Nephron progenitor cell (in vitro differentiated cells): ENCODE measurements at regions not wholly inside any gene's neighbourhood (a gene's known extent, or its start where the extent isn't known, plus 50 kb on each side); places are given as distances from the start of the nearest gene placed in this dataset.
A peak's percentile ranks its signal among the peaks of the same experiment; 100 is the strongest.

Experiments used
- DNase-seq: peaks from one replicate; pipeline ENCODE4 v3.0.0; 2021
- H3K27ac Mint-ChIP-seq: 2 replicates; pipeline ENCODE4 v1.8.0; 2021; ENCODE audit warnings: mild to moderate bottlenecking, moderate library complexity, mixed read lengths
- H3K27me3 Mint-ChIP-seq: 2 replicates; pipeline ENCODE4 v1.8.0; 2021; ENCODE audit warnings: mild to moderate bottlenecking, low read depth, mixed read lengths; ENCODE audit not compliant: poor library complexity
- H3K36me3 Mint-ChIP-seq: 2 replicates; pipeline ENCODE4 v1.8.0; 2021; ENCODE audit warnings: low read depth, mixed read lengths
- H3K4me1 Mint-ChIP-seq: 2 replicates; pipeline ENCODE4 v1.8.0; 2021; ENCODE audit warnings: mixed read lengths
- H3K4me3 Mint-ChIP-seq: 2 replicates; pipeline ENCODE4 v1.8.0; 2021; ENCODE audit warnings: mild to moderate bottlenecking, moderate library complexity, mixed read lengths
- H3K9me3 Mint-ChIP-seq: 2 replicates; pipeline ENCODE4 v1.8.0; 2021; ENCODE audit warnings: mild to moderate bottlenecking, moderate library complexity, mixed read lengths
- TF ChIP-seq, protein P1 (sequence below): fragments of 200-600 bp; sonication (generic); IDR thresholded peaks from 2 replicates; pipeline ENCODE4 v1.5.0; 2021; ENCODE audit warnings: antibody characterized with exemption

DNA sequence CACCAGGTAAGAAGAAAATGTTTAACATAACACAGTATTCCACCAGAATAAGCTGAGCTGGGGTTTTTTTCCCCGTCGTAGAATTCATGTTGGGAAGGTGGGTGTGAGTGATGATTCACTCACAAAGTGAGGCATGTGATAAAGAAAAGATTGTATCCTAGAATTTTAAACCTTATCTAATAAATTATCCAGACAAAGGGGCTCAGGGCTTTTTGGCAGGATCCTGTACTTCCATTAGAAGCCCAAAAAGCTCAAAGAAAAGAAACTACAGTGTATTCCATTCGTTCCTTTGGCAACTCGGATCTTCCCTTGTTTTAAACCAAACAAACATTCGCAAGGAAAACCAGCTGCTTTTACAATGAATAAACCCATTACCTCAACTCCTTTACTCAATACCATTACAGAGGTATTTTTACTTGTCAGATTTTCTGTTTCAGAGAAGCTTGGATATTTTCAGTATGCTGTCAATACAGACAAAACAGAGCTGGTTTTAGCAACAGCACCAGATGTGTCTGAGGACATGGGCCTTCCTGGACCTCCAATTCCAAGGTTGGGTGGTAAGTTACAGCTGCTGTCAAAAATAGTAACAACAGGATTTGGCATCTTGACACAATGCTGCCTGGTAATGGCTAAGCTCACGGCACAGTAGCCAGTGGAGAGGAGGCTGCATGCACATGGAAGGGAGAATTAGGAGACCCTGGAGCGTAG lies 159.9 kb upstream of the RUNX1 start:
- Mint-ChIP-seq H3K9me3 (peaks cover 12% of the 10 kb centered on the region), H3K27ac (no peak overlapping the region), H3K36me3 (no peaks in the 10 kb centered on the region), H3K4me1 (peaks cover 26% of the 10 kb centered on the region), H3K27me3 (peaks cover 11% of the 10 kb centered on the region), H3K4me3 (no peak overlapping the region)
- no peak for DNase-seq
- TF ChIP-seq, protein P1, sequence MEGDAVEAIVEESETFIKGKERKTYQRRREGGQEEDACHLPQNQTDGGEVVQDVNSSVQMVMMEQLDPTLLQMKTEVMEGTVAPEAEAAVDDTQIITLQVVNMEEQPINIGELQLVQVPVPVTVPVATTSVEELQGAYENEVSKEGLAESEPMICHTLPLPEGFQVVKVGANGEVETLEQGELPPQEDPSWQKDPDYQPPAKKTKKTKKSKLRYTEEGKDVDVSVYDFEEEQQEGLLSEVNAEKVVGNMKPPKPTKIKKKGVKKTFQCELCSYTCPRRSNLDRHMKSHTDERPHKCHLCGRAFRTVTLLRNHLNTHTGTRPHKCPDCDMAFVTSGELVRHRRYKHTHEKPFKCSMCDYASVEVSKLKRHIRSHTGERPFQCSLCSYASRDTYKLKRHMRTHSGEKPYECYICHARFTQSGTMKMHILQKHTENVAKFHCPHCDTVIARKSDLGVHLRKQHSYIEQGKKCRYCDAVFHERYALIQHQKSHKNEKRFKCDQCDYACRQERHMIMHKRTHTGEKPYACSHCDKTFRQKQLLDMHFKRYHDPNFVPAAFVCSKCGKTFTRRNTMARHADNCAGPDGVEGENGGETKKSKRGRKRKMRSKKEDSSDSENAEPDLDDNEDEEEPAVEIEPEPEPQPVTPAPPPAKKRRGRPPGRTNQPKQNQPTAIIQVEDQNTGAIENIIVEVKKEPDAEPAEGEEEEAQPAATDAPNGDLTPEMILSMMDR = no peak

DNA sequence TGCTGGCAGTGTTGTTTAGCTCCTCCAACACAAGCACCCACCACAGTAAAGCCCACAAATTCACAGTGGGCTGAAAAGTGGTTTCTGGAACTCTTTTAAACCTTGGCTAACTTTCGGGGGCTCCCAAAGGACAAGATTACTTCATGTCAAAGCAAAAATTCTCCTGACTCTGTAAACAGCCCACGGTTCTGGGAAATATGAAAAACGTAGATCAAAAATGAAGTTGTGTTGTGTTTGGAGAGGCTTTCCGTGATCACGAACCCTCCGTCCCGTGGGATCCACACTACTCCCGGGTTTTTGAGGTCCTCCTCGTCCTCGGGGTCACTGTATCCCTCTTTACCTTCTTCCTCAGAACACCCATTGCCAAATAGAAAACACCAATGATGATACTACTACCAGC lies 159.0 kb upstream of the RUNX1 start:
- Mint-ChIP-seq H3K27me3 (peaks cover 8% of the 10 kb centered on the region), H3K4me1 (peaks cover 26% of the 10 kb centered on the region), H3K36me3 (no peaks in the 10 kb centered on the region), H3K27ac (no peak overlapping the region), H3K4me3 (no peak overlapping the region), H3K9me3 (peaks cover 12% of the 10 kb centered on the region)
- no peak for DNase-seq
- TF ChIP-seq, protein P1 = no peak

DNA sequence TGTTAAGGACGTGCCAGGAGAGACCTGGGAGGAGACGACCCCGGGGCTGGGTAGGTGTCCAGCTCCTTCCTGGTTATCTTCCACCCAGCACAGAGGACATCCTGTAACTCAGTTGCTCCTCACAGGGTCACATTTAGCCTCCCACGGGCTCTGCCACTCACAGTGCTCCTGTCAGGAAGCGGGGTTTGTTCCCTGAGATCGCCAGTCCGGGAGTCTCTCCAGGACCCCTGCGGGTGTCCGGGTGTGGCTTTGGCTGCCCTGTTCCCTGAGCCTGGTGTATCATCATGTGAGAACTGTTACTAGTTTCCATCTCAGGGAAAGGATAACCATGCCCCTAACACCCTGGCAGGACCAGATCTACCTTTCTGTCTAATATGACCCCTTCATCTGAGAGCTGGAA lies 158.2 kb upstream of the RUNX1 start:
- no peak overlapping the region for H3K4me3 Mint-ChIP-seq
- peaks cover 12% of the 10 kb centered on the region for H3K9me3 Mint-ChIP-seq
- H3K4me1 Mint-ChIP-seq = peaks cover 26% of the 10 kb centered on the region
- no peak overlapping the region for H3K27ac Mint-ChIP-seq
- TF ChIP-seq, protein P1 = no peak
- no peaks in the 10 kb centered on the region for H3K36me3 Mint-ChIP-seq
- peaks cover 8% of the 10 kb centered on the region for H3K27me3 Mint-ChIP-seq
- DNase-seq = no peak

DNA sequence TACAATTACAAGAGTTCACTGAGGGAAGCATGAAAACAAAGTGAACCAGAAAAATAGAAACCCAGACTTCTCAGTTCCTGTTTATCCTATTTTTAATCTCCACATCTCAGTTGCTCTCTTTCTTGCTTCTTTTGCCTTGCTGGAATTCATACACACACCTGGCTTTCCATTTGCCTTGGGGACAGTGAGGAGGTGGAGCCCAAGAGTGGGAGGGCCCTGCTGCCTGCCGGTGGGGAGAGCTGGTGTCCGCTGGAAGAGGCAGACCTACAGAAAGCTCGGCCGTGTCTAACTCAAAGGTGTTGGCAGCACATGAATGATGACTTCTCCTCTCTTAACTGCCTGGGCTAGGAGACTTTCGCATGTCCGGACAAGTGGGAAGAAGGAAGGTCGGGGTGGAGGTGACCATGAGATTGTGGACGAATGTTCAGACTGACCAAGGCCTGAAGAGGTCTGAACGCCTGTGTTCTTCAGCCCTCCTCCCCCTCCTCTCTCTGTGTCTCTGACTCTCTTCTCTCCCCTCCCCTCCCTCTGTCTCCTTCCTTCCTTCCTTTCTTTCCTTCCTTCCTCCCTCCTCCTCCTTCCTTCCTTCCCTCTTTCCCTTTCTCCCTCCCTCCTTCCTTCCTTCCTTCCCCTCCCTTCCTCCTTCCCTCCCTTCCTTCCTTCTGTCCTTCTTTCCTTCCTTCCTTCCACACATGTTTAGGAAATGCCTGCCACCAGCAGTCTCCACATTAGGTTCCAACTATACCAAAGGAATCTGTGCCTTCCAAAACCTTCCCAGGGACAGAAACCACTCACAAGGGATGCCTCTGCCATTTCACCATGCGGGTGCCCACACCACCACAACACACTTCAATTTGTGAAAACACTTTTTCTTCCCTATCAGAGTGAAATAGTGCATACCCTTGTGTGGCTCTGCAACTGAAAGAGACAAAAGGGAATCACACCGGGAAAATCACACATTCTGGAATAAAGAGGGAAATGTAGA lies 157.3 kb upstream of the RUNX1 start:
- Mint-ChIP-seq H3K9me3 (peaks cover 12% of the 10 kb centered on the region), H3K4me3 (no peak overlapping the region), H3K27me3 (peaks cover 8% of the 10 kb centered on the region), H3K4me1 (peaks cover 26% of the 10 kb centered on the region), H3K27ac (no peak overlapping the region), H3K36me3 (no peaks in the 10 kb centered on the region)
- TF ChIP-seq, protein P1 = no peak
- peak; percentile 23 for DNase-seq

DNA sequence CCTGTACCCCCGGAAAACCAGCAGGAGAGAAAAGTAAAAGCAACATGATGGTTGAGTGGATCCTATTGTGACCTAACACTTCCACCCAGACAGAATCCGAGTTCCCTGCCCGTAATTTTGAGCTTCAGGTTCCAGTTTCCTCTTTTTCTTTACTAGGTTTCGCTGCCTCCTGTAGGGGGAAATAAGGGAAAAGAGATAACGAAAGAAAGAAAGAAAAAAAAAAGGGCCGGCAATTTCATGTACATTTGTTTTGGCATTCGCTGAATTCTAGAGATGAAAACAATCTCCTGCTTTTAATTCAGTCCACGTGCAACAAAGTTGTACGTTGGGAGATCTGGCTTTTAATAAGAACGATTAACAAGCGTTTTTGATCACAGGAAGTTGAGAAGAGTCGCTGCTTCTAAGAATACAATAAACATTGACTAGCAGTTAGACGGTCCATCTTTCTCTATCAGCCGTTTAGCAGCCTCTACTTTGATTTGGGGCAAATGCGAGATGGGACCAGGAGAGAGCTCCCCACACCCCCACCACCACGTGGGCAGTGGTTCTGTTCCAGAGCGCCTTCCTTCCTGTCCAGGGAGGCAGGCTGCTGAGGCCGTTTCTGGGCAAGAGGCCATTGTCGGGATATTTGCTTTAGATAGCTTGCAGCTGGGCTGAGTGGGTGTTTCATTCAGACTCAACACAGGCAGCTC lies 155.9 kb upstream of the RUNX1 start:
- H3K27me3 Mint-ChIP-seq = peaks cover 4% of the 10 kb centered on the region
- no peak overlapping the region for H3K4me3 Mint-ChIP-seq
- peak overlapping the region; percentile 30 for H3K27ac Mint-ChIP-seq
- DNase-seq = no peak
- H3K36me3 Mint-ChIP-seq = no peaks in the 10 kb centered on the region
- TF ChIP-seq, protein P1 = no peak
- H3K9me3 Mint-ChIP-seq = peaks cover 5% of the 10 kb centered on the region
- peaks cover 26% of the 10 kb centered on the region for H3K4me1 Mint-ChIP-seq
